Subcutaneous abdominal adipose tissue (tissue), 5 donors: ENCODE measurements at regions not wholly inside any gene's neighbourhood (a gene's known extent, or its start where the extent isn't known, plus 50 kb on each side); places are given as distances from the start of the nearest gene placed in this dataset.

ENCODE experiments used
- H3K27ac ChIP-seq: one replicate; pipeline ENCODE4 v1.7.0; 2013; ENCODE audit warnings: low read depth, mild to moderate bottlenecking, inconsistent platforms, low read length, moderate library complexity
- H3K27me3 ChIP-seq, 5 donors: one replicate each; pipeline ENCODE4 v1.7.0; 2013; ENCODE audit warnings: low read length in 5 of 5, inconsistent platforms in 1 of 5; ENCODE audit not compliant: control insufficient read depth in 5 of 5, insufficient read depth in 4 of 5
- H3K36me3 ChIP-seq, 5 donors: one replicate each; pipeline ENCODE4 v1.7.0; 2013; ENCODE audit warnings: low read length in 5 of 5; ENCODE audit not compliant: control insufficient read depth in 5 of 5, insufficient read depth in 5 of 5
- H3K4me1 ChIP-seq, 5 donors: one replicate each; pipeline ENCODE4 v1.7.0; 2013; ENCODE audit warnings: low read length in 5 of 5, mild to moderate bottlenecking in 3 of 5, moderate library complexity in 1 of 5; ENCODE audit not compliant: control insufficient read depth in 5 of 5, insufficient read depth in 5 of 5
- H3K4me3 ChIP-seq, 5 donors: one replicate each; pipeline ENCODE4 v1.7.0; 2013; ENCODE audit warnings: low read length in 5 of 5, low read depth in 1 of 5
- H3K9ac ChIP-seq, 5 donors: one replicate each; pipeline ENCODE4 v1.7.0; 2013; ENCODE audit warnings: low read length in 5 of 5, mild to moderate bottlenecking in 4 of 5, moderate library complexity in 3 of 5
- H3K9me3 ChIP-seq, 5 donors: one replicate each; pipeline ENCODE4 v1.7.0; 2013; ENCODE audit warnings: low read length in 5 of 5; ENCODE audit not compliant: control insufficient read depth in 5 of 5
- donor health status: healthy.
- donor health status: healthy.
- donor health status: healthy.
- donor health status: healthy.
- donor health status: healthy.

- no peaks in the 10 kb centered on the region for H3K4me1 ChIP-seq
- no peak overlapping the region for H3K27ac ChIP-seq
- no peak overlapping the region for H3K4me3 ChIP-seq
- H3K9ac ChIP-seq = no peak overlapping the region
- H3K36me3 ChIP-seq = no peaks in the 10 kb centered on the region
- H3K9me3 ChIP-seq = no peaks in the 10 kb centered on the region
- H3K27me3 ChIP-seq = no peaks in the 10 kb centered on the region
Observed at GRCh38 chr9:74117731-74118130, 379.4 kb upstream of the RORB start.

GRCh38 chr9:74120061-74120460 is 377.1 kb upstream of the RORB start:
- Histone ChIP-seq H3K9ac (no peak overlapping the region), H3K27ac (no peak overlapping the region), H3K9me3 (no peaks in the 10 kb centered on the region), H3K27me3 (no peaks in the 10 kb centered on the region), H3K4me3 (no peak overlapping the region), H3K4me1 (no peaks in the 10 kb centered on the region), H3K36me3 (no peaks in the 10 kb centered on the region)

GRCh38 chr9:74120470-74120869 is 376.7 kb upstream of the RORB start:
- Histone ChIP-seq H3K4me1 (no peaks in the 10 kb centered on the region), H3K9me3 (no peaks in the 10 kb centered on the region), H3K27me3 (no peaks in the 10 kb centered on the region), H3K27ac (no peak overlapping the region), H3K36me3 (no peaks in the 10 kb centered on the region), H3K4me3 (no peak overlapping the region), H3K9ac (no peak overlapping the region)

DNA sequence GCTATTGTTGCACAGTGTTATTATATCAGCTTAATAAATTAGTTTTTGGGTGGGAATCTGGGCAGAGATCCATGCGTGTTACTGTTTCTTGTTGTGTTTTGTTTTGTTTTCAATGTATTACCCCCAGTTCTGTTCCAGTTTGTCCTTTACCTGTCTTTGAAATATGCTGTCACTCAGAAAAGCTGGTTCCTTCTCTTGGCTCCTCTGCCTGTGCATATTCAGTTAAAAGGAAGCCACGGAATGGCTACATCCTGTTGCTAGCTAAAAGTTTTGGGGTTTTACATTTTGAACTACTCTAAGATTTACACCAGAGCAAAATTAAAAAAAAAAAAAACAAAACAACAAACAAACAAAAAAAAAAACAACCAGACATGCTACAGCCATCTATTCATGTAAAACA is 374.9 kb upstream of the RORB start:
- Histone ChIP-seq H3K27ac (no peak overlapping the region), H3K4me1 (no peaks in the 10 kb centered on the region), H3K27me3 (no peaks in the 10 kb centered on the region), H3K4me3 (no peak overlapping the region), H3K9ac (no peak overlapping the region), H3K9me3 (no peaks in the 10 kb centered on the region), H3K36me3 (no peaks in the 10 kb centered on the region)

GRCh38 chr9:74122661-74123060 is 374.5 kb upstream of the RORB start:
- no peaks in the 10 kb centered on the region for H3K27me3 ChIP-seq
- no peaks in the 10 kb centered on the region for H3K36me3 ChIP-seq
- no peak overlapping the region for H3K4me3 ChIP-seq
- H3K9ac ChIP-seq = no peak overlapping the region
- no peaks in the 10 kb centered on the region for H3K9me3 ChIP-seq
- H3K27ac ChIP-seq = no peak overlapping the region
- H3K4me1 ChIP-seq = no peaks in the 10 kb centered on the region

DNA sequence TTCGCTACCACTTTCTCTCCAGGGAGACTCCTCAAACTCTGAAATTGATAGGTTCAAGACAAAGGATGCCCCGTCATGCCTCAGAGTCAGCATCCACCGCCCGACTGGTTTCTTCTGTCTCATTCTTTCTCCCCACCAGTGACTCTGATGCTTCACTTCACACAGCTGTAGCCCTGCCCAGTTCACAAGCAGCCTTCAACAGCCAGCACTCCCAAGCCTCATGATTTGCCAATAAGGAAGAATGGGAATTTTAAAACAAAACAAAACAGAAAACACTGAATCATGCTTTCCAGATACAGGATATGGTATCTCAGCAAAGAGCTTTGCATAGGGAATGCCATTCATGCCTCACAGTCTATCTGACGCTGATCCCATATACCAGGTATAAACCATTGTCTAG is 371.2 kb upstream of the RORB start:
- Histone ChIP-seq H3K9me3 (no peaks in the 10 kb centered on the region), H3K4me1 (no peaks in the 10 kb centered on the region), H3K4me3 (no peak overlapping the region), H3K9ac (no peak overlapping the region), H3K27me3 (no peaks in the 10 kb centered on the region), H3K36me3 (no peaks in the 10 kb centered on the region), H3K27ac (no peak overlapping the region)

GRCh38 chr9:74132986-74133385 is 364.1 kb upstream of the RORB start:
- Histone ChIP-seq H3K9me3 (no peaks in the 10 kb centered on the region), H3K4me3 (no peak overlapping the region), H3K9ac (no peak overlapping the region), H3K27me3 (no peaks in the 10 kb centered on the region), H3K36me3 (no peaks in the 10 kb centered on the region), H3K4me1 (no peaks in the 10 kb centered on the region), H3K27ac (no peak overlapping the region)

DNA sequence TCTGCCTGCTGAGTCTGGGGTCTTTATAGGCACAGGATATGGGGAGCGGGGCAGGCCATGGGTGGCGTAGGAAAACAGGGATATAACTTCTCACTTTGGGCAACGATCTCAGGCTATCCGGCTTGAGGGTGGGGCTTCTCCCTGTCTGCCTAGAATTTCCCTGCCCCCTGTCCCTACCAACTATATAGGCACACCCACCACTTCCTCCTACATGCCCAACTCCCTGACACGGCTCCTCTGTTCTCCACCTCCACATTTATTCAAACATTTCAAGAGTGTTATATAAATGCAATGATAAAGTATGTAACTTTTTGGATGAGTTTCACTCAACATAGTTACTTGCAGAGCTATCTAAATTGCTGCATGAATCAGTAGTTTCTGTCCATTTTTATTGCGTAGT is 363.2 kb upstream of the RORB start:
- H3K9me3 ChIP-seq = no peaks in the 10 kb centered on the region

GRCh38 chr9:74138182-74138581 is 359.0 kb upstream of the RORB start:
- Histone ChIP-seq H3K4me1 (no peaks in the 10 kb centered on the region), H3K27ac (no peak overlapping the region), H3K9ac (no peak overlapping the region), H3K9me3 (no peaks in the 10 kb centered on the region), H3K27me3 (no peaks in the 10 kb centered on the region), H3K4me3 (no peak overlapping the region), H3K36me3 (no peaks in the 10 kb centered on the region)

More for the DNA sequence above, 363.2 kb upstream of the RORB start:
- no peaks in the 10 kb centered on the region for H3K27me3 ChIP-seq
- H3K4me3 ChIP-seq = no peak overlapping the region
- H3K9ac ChIP-seq = no peak overlapping the region
- no peaks in the 10 kb centered on the region for H3K36me3 ChIP-seq
- H3K4me1 ChIP-seq = no peaks in the 10 kb centered on the region
- H3K27ac ChIP-seq = no peak overlapping the region

- no peak overlapping the region for H3K27ac ChIP-seq
- no peaks in the 10 kb centered on the region for H3K27me3 ChIP-seq
- no peak overlapping the region for H3K9ac ChIP-seq
- no peaks in the 10 kb centered on the region for H3K9me3 ChIP-seq
- H3K4me1 ChIP-seq = no peaks in the 10 kb centered on the region
- H3K4me3 ChIP-seq = no peak overlapping the region
- H3K36me3 ChIP-seq = no peaks in the 10 kb centered on the region
Observed at GRCh38 chr9:74140141-74140540, 357.0 kb upstream of the RORB start.

DNA sequence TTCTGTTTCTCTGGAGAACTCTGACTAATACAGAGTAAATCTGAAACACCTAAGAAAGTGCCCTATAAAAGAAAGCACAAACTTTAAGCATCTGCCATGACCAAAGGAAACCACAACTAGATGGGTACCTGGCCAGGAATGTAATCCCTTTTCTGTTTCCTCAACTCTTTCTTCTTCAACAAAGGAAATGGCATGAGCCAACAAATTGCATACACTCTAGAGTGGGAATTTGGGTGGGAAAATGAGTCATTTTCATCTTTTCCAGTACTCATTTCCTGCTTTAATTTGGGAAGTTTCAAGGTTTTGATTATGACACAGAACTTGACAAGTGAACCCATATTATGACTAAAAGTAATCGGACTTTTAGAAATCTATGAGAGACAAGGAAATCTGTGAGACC is 349.2 kb upstream of the RORB start:
- Histone ChIP-seq H3K4me1 (no peaks in the 10 kb centered on the region), H3K36me3 (no peaks in the 10 kb centered on the region), H3K27ac (no peak overlapping the region)

More for the DNA sequence above, 349.2 kb upstream of the RORB start:
- Histone ChIP-seq H3K9me3 (peaks cover 0 to 5% (median 0%) of the 10 kb centered on the region in 5 donors), H3K4me3 (no peak overlapping the region), H3K27me3 (no peaks in the 10 kb centered on the region), H3K9ac (no peak overlapping the region)
